ENCODE measurements at regions not wholly inside any gene's neighbourhood (a gene's known extent, or its start where the extent isn't known, plus 50 kb on each side); places are given as distances from the start of the nearest gene placed in this dataset.

DNA sequence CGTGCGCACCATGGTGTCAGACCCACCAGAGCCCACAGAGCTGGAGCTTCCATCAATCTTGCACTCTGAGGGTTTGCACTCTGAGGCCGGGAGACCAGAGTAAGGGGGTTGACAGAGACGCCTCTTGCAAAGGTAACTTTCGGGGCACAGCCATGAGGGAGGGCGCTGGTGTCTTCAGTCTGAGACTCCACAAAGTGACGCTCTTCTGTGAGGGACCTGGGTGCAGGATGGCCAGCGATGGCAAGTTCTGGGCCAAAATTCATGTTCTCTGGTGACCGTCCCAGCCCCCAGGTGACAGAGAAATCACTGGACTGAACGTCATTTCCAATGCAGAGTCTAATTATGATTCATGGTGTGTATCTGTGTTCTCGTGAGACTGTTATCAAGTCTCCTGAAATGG is 1395.2 kb downstream of the TBC1D22A start:
- Histone ChIP-seq H3K4me2 (replicated peaks; ENCODE audit: low read depth, low read length, poor library complexity, severe bottlenecking) (no peak overlapping the region), H2AFZ (ENCODE audit: insufficient read depth, low read depth, low read length, poor library complexity, severe bottlenecking) (no peak overlapping the region), H4K20me1 (ENCODE audit: control insufficient read depth, insufficient read depth, low read length, poor library complexity, severe bottlenecking) (no peaks in the 10 kb centered on the region), H3K27me3 (replicated peaks in 1 of 4; ENCODE audit: control extremely low read depth in 1 of 4, control insufficient read depth in 3 of 4, insufficient read depth in 4 of 4, low read length in 3 of 4) (no peaks in the 10 kb centered on the region), H3K4me1 (ENCODE audit: control insufficient read depth in 2 of 2, insufficient read depth in 2 of 2, low read length in 2 of 2) (peaks cover 0 to 2% of the 10 kb centered on the region in 2 donors), H3K27ac (ENCODE audit: low read length in 2 of 2) (no peak overlapping the region), H3K36me3 (replicated peaks in 1 of 2; ENCODE audit: control extremely low read depth in 1 of 2, control insufficient read depth in 1 of 2, extremely low read depth in 1 of 2, insufficient read depth in 2 of 2, low read length in 1 of 2) (no peaks in the 10 kb centered on the region), H3K9ac (ENCODE audit: low read length) (no peak overlapping the region), H3K9me3 (ENCODE audit: control extremely low read depth in 1 of 3, control insufficient read depth in 2 of 3, insufficient read depth in 1 of 3, low read length in 2 of 3) (peaks cover 0 to 2% (median 0%) of the 10 kb centered on the region in 3 donors), H3K79me2 (ENCODE audit: control insufficient read depth, insufficient read depth, low read length) (no peaks in the 10 kb centered on the region), H3K4me3 (ENCODE audit: control extremely low read depth in 1 of 5, extremely low read depth in 1 of 5, insufficient read depth in 1 of 5, low read depth in 2 of 5, low read length in 4 of 5) (no peak overlapping the region)
- ATAC-seq (ENCODE audit: low read depth): no peak
- CTCF ChIA-PET: no interaction called here
- DNase-seq: no peak
- no peak overlapping the region for H3K4me3 Mint-ChIP-seq
- no peaks in the 10 kb centered on the region for H3K9me3 Mint-ChIP-seq (ENCODE audit: insufficient read depth)
- H3K27ac Mint-ChIP-seq: no peak overlapping the region
- H3K4me1 Mint-ChIP-seq: no peaks in the 10 kb centered on the region
- H3K27me3 Mint-ChIP-seq: peaks cover 4% of the 10 kb centered on the region
- POLR2A ChIA-PET: no interaction called here
- 94% methylated on average over 10 of the region's 11 CpGs for WGBS (ENCODE audit: insufficient coverage)
- intact Hi-C loops (cut with micrococcal nuclease): no loop called here
- TF ChIP-seq, protein P1, sequence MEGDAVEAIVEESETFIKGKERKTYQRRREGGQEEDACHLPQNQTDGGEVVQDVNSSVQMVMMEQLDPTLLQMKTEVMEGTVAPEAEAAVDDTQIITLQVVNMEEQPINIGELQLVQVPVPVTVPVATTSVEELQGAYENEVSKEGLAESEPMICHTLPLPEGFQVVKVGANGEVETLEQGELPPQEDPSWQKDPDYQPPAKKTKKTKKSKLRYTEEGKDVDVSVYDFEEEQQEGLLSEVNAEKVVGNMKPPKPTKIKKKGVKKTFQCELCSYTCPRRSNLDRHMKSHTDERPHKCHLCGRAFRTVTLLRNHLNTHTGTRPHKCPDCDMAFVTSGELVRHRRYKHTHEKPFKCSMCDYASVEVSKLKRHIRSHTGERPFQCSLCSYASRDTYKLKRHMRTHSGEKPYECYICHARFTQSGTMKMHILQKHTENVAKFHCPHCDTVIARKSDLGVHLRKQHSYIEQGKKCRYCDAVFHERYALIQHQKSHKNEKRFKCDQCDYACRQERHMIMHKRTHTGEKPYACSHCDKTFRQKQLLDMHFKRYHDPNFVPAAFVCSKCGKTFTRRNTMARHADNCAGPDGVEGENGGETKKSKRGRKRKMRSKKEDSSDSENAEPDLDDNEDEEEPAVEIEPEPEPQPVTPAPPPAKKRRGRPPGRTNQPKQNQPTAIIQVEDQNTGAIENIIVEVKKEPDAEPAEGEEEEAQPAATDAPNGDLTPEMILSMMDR (IDR thresholded peaks at IDR 0.05): no peak
- no peak for TF ChIP-seq EZH2 (IDR thresholded peaks at IDR 0.05; ENCODE audit: borderline replicate concordance, insufficient read depth, low read depth, low read length, poor library complexity, severe bottlenecking)

DNA sequence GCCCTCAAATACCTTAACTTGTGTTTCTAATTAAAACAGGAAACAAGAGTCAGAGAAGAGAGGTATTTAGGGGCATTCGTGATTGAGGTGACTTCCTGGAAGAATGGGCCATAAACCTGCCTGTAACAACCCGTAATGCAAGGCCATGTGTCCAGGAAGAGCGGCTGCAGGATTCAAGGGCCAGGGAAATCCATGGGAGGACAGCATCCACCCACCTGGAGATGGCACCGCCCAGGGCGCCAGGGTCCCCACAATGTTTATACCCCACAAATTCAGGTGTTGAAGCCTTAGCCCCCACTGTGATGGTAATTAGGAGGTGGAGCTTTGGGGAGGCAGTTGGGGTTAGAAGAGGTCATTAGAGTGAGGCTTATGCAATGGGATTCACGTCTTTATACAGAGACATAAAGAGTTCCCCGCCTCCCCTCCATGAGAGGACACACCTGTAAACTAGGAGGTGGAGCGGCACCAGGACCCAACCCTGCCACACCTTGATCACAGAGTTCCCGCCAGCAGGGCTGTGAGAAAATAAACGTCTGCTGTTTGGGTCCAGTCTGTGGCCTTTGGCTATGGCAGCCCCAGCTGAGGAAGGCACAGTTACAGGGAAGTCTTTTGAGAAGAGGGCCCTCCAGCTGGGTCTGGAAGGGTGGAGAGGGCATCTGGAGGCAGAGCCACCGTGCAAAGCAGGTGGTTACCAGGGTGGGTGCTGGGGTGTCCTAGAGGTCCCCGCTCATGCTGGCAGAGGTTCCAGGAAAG is 1394.3 kb downstream of the TBC1D22A start:
- H3K27ac Mint-ChIP-seq: no peak overlapping the region
- WGBS (ENCODE audit: insufficient coverage): 83% methylated on average over 9 of the region's 12 CpGs
- Histone ChIP-seq H3K4me2 (replicated peaks; ENCODE audit: low read depth, low read length, poor library complexity, severe bottlenecking) (no peak overlapping the region), H3K4me3 (ENCODE audit: control extremely low read depth in 1 of 5, extremely low read depth in 1 of 5, insufficient read depth in 1 of 5, low read depth in 2 of 5, low read length in 4 of 5) (no peak overlapping the region), H3K79me2 (ENCODE audit: control insufficient read depth, insufficient read depth, low read length) (no peaks in the 10 kb centered on the region), H3K9me3 (ENCODE audit: control extremely low read depth in 1 of 3, control insufficient read depth in 2 of 3, insufficient read depth in 1 of 3, low read length in 2 of 3) (peaks cover 0 to 2% (median 0%) of the 10 kb centered on the region in 3 donors), H2AFZ (ENCODE audit: insufficient read depth, low read depth, low read length, poor library complexity, severe bottlenecking) (no peak overlapping the region), H4K20me1 (ENCODE audit: control insufficient read depth, insufficient read depth, low read length, poor library complexity, severe bottlenecking) (no peaks in the 10 kb centered on the region), H3K36me3 (replicated peaks in 1 of 2; ENCODE audit: control extremely low read depth in 1 of 2, control insufficient read depth in 1 of 2, extremely low read depth in 1 of 2, insufficient read depth in 2 of 2, low read length in 1 of 2) (no peaks in the 10 kb centered on the region), H3K4me1 (ENCODE audit: control insufficient read depth in 2 of 2, insufficient read depth in 2 of 2, low read length in 2 of 2) (peaks cover 4 to 10% of the 10 kb centered on the region in 2 donors), H3K27me3 (replicated peaks in 1 of 4; ENCODE audit: control extremely low read depth in 1 of 4, control insufficient read depth in 3 of 4, insufficient read depth in 4 of 4, low read length in 3 of 4) (no peaks in the 10 kb centered on the region), H3K9ac (ENCODE audit: low read length) (no peak overlapping the region), H3K27ac (ENCODE audit: low read length in 2 of 2) (no peak overlapping the region)
- ChIA-PET POLR2A (no interaction called here), CTCF (no interaction called here)
- no peaks in the 10 kb centered on the region for H3K9me3 Mint-ChIP-seq (ENCODE audit: insufficient read depth)
- H3K4me3 Mint-ChIP-seq: no peak overlapping the region
- H3K4me1 Mint-ChIP-seq: peaks cover 5% of the 10 kb centered on the region
- peaks cover 4% of the 10 kb centered on the region for H3K27me3 Mint-ChIP-seq
- TF ChIP-seq, protein P1 (IDR thresholded peaks at IDR 0.05): no peak
- TF ChIP-seq EZH2 (IDR thresholded peaks at IDR 0.05; ENCODE audit: borderline replicate concordance, insufficient read depth, low read depth, low read length, poor library complexity, severe bottlenecking): no peak
- ATAC-seq (ENCODE audit: low read depth) (no peak), DNase-seq (no peak)
- intact Hi-C loops (cut with micrococcal nuclease): no loop called here
